Adipocyte (in vitro differentiated cells): ENCODE measurements at regions not wholly inside any gene's neighbourhood (a gene's known extent, or its start where the extent isn't known, plus 50 kb on each side); places are given as distances from the start of the nearest gene placed in this dataset.

ENCODE experiments used
- DNase-seq: peaks from one replicate; pipeline ENCODE4 v3.0.0-alpha.2; 2015; ENCODE audit warnings: low read depth
- H3K27me3 ChIP-seq: replicated peaks from 2 replicates; pipeline ENCODE4 v1.7.0; 2013; ENCODE audit warnings: mild to moderate bottlenecking, low read length, moderate library complexity; ENCODE audit not compliant: control insufficient read depth, insufficient read depth
- H3K36me3 ChIP-seq: 2 replicates; pipeline ENCODE4 v1.7.0; 2013; ENCODE audit warnings: low read length, mild to moderate bottlenecking, moderate library complexity; ENCODE audit not compliant: control insufficient read depth, insufficient read depth, severe bottlenecking
- H3K4me1 ChIP-seq: 2 replicates; pipeline ENCODE4 v1.7.0; 2013; ENCODE audit warnings: mild to moderate bottlenecking, low read length, moderate library complexity; ENCODE audit not compliant: control insufficient read depth, insufficient read depth
- H3K4me3 ChIP-seq: 2 replicates; pipeline ENCODE4 v1.7.0; 2013; ENCODE audit warnings: mild to moderate bottlenecking, low read length, moderate library complexity
- H3K9ac ChIP-seq: 2 replicates; pipeline ENCODE4 v1.7.0; 2013; ENCODE audit warnings: mild to moderate bottlenecking, low read length, moderate library complexity
- H3K9me3 ChIP-seq: 2 replicates; pipeline ENCODE4 v1.7.0; 2013; ENCODE audit warnings: mild to moderate bottlenecking, low read length, moderate library complexity; ENCODE audit not compliant: control insufficient read depth

- no peak overlapping the region for H3K4me3 ChIP-seq
- no peak for DNase-seq
- no peak overlapping the region for H3K9ac ChIP-seq
- H3K4me1 ChIP-seq: no peaks in the 10 kb centered on the region
- peaks cover 8% of the 10 kb centered on the region for H3K27me3 ChIP-seq
- H3K9me3 ChIP-seq: peaks cover 10% of the 10 kb centered on the region
- H3K36me3 ChIP-seq: no peaks in the 10 kb centered on the region
Measured at GRCh38 chr17:27217631-27218030, 76.3 kb upstream of the WSB1 start.

- Histone ChIP-seq H3K9ac (no peak overlapping the region), H3K36me3 (no peaks in the 10 kb centered on the region), H3K27me3 (peaks cover 8% of the 10 kb centered on the region), H3K4me1 (no peaks in the 10 kb centered on the region), H3K4me3 (no peak overlapping the region), H3K9me3 (peaks cover 10% of the 10 kb centered on the region)
- DNase-seq: no peak
Measured at GRCh38 chr17:27218041-27218440, 75.9 kb upstream of the WSB1 start.

- Histone ChIP-seq H3K9ac (no peak overlapping the region), H3K36me3 (no peaks in the 10 kb centered on the region), H3K27me3 (peaks cover 3% of the 10 kb centered on the region), H3K9me3 (peaks cover 9% of the 10 kb centered on the region), H3K4me3 (no peak overlapping the region), H3K4me1 (no peaks in the 10 kb centered on the region)
- DNase-seq: no peak
Measured at GRCh38 chr17:27218719-27219488, 75.0 kb upstream of the WSB1 start.

- Histone ChIP-seq H3K36me3 (no peaks in the 10 kb centered on the region), H3K4me3 (no peak overlapping the region), H3K4me1 (no peaks in the 10 kb centered on the region), H3K27me3 (no peaks in the 10 kb centered on the region), H3K9ac (no peak overlapping the region), H3K9me3 (no peaks in the 10 kb centered on the region)
- DNase-seq: no peak
Measured at GRCh38 chr17:27222515-27222914, 71.4 kb upstream of the WSB1 start.

GRCh38 chr17:27224526-27225315 is 69.2 kb upstream of the WSB1 start:
- H3K9me3 ChIP-seq: no peaks in the 10 kb centered on the region
- H3K4me1 ChIP-seq: no peaks in the 10 kb centered on the region
- no peaks in the 10 kb centered on the region for H3K27me3 ChIP-seq
- DNase-seq: no peak
- H3K36me3 ChIP-seq: no peaks in the 10 kb centered on the region
- H3K9ac ChIP-seq: no peak overlapping the region
- H3K4me3 ChIP-seq: no peak overlapping the region

GRCh38 chr17:27226611-27227230 is 67.2 kb upstream of the WSB1 start:
- H3K36me3 ChIP-seq: no peaks in the 10 kb centered on the region
- no peaks in the 10 kb centered on the region for H3K27me3 ChIP-seq
- no peak overlapping the region for H3K9ac ChIP-seq
- no peaks in the 10 kb centered on the region for H3K4me1 ChIP-seq
- no peaks in the 10 kb centered on the region for H3K9me3 ChIP-seq
- H3K4me3 ChIP-seq: no peak overlapping the region
- DNase-seq: peak; percentile 61

- no peaks in the 10 kb centered on the region for H3K27me3 ChIP-seq
- no peak overlapping the region for H3K9ac ChIP-seq
- DNase-seq: no peak
- H3K9me3 ChIP-seq: no peaks in the 10 kb centered on the region
- H3K4me3 ChIP-seq: no peak overlapping the region
- H3K4me1 ChIP-seq: no peaks in the 10 kb centered on the region
- no peaks in the 10 kb centered on the region for H3K36me3 ChIP-seq
Measured at GRCh38 chr17:27230996-27231395, 62.9 kb upstream of the WSB1 start.

GRCh38 chr17:27232328-27232727 is 61.6 kb upstream of the WSB1 start:
- no peaks in the 10 kb centered on the region for H3K27me3 ChIP-seq
- H3K4me1 ChIP-seq: no peaks in the 10 kb centered on the region
- no peaks in the 10 kb centered on the region for H3K9me3 ChIP-seq
- H3K9ac ChIP-seq: no peak overlapping the region
- H3K4me3 ChIP-seq: no peak overlapping the region
- no peaks in the 10 kb centered on the region for H3K36me3 ChIP-seq
- DNase-seq: no peak

GRCh38 chr17:27233059-27233458 is 60.9 kb upstream of the WSB1 start:
- Histone ChIP-seq H3K9me3 (no peaks in the 10 kb centered on the region), H3K36me3 (no peaks in the 10 kb centered on the region), H3K27me3 (no peaks in the 10 kb centered on the region), H3K9ac (no peak overlapping the region), H3K4me1 (no peaks in the 10 kb centered on the region), H3K4me3 (no peak overlapping the region)
- no peak for DNase-seq

GRCh38 chr17:27233776-27234175 is 60.1 kb upstream of the WSB1 start:
- no peaks in the 10 kb centered on the region for H3K27me3 ChIP-seq
- no peaks in the 10 kb centered on the region for H3K9me3 ChIP-seq
- no peaks in the 10 kb centered on the region for H3K36me3 ChIP-seq
- no peak overlapping the region for H3K9ac ChIP-seq
- no peaks in the 10 kb centered on the region for H3K4me1 ChIP-seq
- no peak overlapping the region for H3K4me3 ChIP-seq
- no peak for DNase-seq

- Histone ChIP-seq H3K9me3 (no peaks in the 10 kb centered on the region), H3K27me3 (no peaks in the 10 kb centered on the region), H3K4me1 (no peaks in the 10 kb centered on the region), H3K9ac (no peak overlapping the region), H3K4me3 (no peak overlapping the region), H3K36me3 (no peaks in the 10 kb centered on the region)
- peak; percentile 92 for DNase-seq
Measured at GRCh38 chr17:27236717-27237315, 57.1 kb upstream of the WSB1 start.
